Natural killer cell (primary cell): ENCODE measurements at regions not wholly inside any gene's neighbourhood (a gene's known extent, or its start where the extent isn't known, plus 50 kb on each side); places are given as distances from the start of the nearest gene placed in this dataset.

Experiments
- ATAC-seq, 3 donors: fragments of 150-1000 bp in 2 of 3; fragments of 200-7000 bp in 1 of 3; cut with Tn5 transposase; 1 replicate in 1 of 3; 2 replicates in 2 of 3; pipeline ENCODE4 v1.10.0; 2021; ENCODE audit warnings: mild to moderate bottlenecking in 2 of 3, moderate library complexity in 2 of 3
- DNase-seq, 2 donors: peaks; one replicate each; pipeline versions ENCODE4 v3.0.0 to v3.0.0-alpha.2; 2013 to 2021; ENCODE audit warnings: mixed read lengths in 1 of 2
- H3K27ac ChIP-seq: one replicate; pipeline ENCODE4 v1.5.1; 2013; ENCODE audit warnings: mild to moderate bottlenecking, low read length
- H3K27me3 ChIP-seq: one replicate; pipeline ENCODE4 v1.6.1; 2013; ENCODE audit warnings: low read length; ENCODE audit not compliant: control insufficient read depth, insufficient read depth
- H3K36me3 ChIP-seq: one replicate; pipeline ENCODE4 v1.6.1; 2013; ENCODE audit warnings: low read length; ENCODE audit not compliant: control insufficient read depth, insufficient read depth
- H3K4me1 ChIP-seq: one replicate; pipeline ENCODE4 v1.6.1; 2013; ENCODE audit warnings: low read length; ENCODE audit not compliant: control insufficient read depth, insufficient read depth
- H3K4me3 ChIP-seq: one replicate; pipeline ENCODE4 v1.5.1; 2013; ENCODE audit warnings: low read length
- H3K9me3 ChIP-seq: one replicate; pipeline ENCODE4 v1.6.1; 2013; ENCODE audit warnings: low read length; ENCODE audit not compliant: control insufficient read depth, insufficient read depth
- H3K27ac Mint-ChIP-seq, 2 donors: one replicate each; pipeline ENCODE4 v1.8.0; 2022; ENCODE audit warnings: mild to moderate bottlenecking in 2 of 2, mixed read lengths in 2 of 2, moderate library complexity in 1 of 2
- H3K27me3 Mint-ChIP-seq, 2 donors: one replicate each; pipeline ENCODE4 v1.8.0; 2022; ENCODE audit warnings: low read depth in 2 of 2, mixed read lengths in 2 of 2
- H3K36me3 Mint-ChIP-seq: one replicate; pipeline ENCODE4 v1.8.0; 2022; ENCODE audit warnings: mixed read lengths
- H3K4me1 Mint-ChIP-seq, 2 donors: one replicate each; pipeline ENCODE4 v1.8.0; 2022; ENCODE audit warnings: mixed read lengths in 2 of 2
- H3K4me3 Mint-ChIP-seq: one replicate; pipeline ENCODE4 v1.8.0; 2022; ENCODE audit warnings: mild to moderate bottlenecking, moderate library complexity, mixed read lengths
- H3K9me3 Mint-ChIP-seq, 2 donors: one replicate each; pipeline ENCODE4 v1.8.0; 2022; ENCODE audit warnings: mixed read lengths in 2 of 2
- WGBS: methylation state at CpG from one replicate; pipeline ENCODE4 v1.1.7; 2013; ENCODE audit warnings: missing lambda C conversion rate; ENCODE audit not compliant: insufficient coverage; 5-methylcytosine and 5-hydroxymethylcytosine counted together
- intact Hi-C: fragments of 100-400 bp; cut with micrococcal nuclease; formaldehyde crosslinking; loops from one replicate; pipeline ENCODE4 v1.14.2; 2022
- TF ChIP-seq, protein P1 (sequence below): fragments of 200-600 bp; IDR thresholded peaks from one replicate; pipeline ENCODE4 v1.8.0; 2022; ENCODE audit warnings: antibody characterized with exemption

DNA sequence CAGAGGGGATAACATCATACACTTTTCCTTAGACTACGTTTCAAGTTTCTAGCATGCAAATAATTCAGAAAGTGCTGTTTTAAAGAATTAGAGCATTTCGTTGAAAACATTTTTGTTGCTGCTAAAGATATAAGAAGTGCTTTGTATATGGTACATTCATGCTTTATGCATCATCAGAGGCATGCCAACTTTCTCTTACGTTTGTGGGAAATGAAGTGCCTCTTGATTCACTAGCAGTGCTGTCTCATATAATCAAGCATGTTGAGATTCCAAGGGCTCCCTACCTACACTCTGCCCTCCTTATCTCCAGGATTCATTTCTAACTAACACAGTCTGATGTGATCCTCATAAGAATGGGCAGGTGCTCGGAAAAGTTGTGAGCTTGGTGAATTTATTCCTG is 748.6 kb upstream of the DDX18 start:
- Mint-ChIP-seq H3K36me3 (peaks cover 7% of the 10 kb centered on the region), H3K9me3 (peaks cover 9 to 14% of the 10 kb centered on the region in 2 donors), H3K27me3 (no peaks in the 10 kb centered on the region), H3K27ac (no peak overlapping the region), H3K4me3 (no peak overlapping the region), H3K4me1 (no peaks in the 10 kb centered on the region)
- ATAC-seq (no peak), DNase-seq (no peak)
- no peaks in the 10 kb centered on the region for H3K9me3 ChIP-seq
- H3K27me3 ChIP-seq, result no peaks in the 10 kb centered on the region
- no peak overlapping the region for H3K27ac ChIP-seq
- intact Hi-C loops, result no loop called here
- WGBS, result 87% methylated on average over 4 of the region's 4 CpGs
- TF ChIP-seq, protein P1, sequence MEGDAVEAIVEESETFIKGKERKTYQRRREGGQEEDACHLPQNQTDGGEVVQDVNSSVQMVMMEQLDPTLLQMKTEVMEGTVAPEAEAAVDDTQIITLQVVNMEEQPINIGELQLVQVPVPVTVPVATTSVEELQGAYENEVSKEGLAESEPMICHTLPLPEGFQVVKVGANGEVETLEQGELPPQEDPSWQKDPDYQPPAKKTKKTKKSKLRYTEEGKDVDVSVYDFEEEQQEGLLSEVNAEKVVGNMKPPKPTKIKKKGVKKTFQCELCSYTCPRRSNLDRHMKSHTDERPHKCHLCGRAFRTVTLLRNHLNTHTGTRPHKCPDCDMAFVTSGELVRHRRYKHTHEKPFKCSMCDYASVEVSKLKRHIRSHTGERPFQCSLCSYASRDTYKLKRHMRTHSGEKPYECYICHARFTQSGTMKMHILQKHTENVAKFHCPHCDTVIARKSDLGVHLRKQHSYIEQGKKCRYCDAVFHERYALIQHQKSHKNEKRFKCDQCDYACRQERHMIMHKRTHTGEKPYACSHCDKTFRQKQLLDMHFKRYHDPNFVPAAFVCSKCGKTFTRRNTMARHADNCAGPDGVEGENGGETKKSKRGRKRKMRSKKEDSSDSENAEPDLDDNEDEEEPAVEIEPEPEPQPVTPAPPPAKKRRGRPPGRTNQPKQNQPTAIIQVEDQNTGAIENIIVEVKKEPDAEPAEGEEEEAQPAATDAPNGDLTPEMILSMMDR, result no peak
- no peaks in the 10 kb centered on the region for H3K36me3 ChIP-seq
- no peak overlapping the region for H3K4me3 ChIP-seq
- no peaks in the 10 kb centered on the region for H3K4me1 ChIP-seq

DNA sequence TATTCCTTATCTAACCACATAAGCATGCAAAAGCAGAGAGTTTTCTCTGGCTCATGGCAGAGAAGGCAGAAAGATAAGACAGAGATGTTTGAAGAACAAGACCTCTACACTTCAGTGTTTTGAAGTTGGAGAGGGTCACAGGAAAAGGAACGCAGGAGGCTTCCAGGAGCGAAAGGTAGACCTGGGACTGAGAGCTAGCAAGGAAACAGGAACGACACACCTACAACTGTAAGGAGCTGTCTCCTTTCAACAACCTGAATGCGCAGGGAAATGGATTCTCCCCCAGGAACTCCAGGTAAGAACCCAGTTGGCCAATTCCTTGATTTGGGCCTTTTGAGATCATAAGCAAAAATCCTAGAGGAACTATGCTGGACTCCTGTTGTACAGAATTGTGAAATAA is 746.6 kb upstream of the DDX18 start:
- Histone ChIP-seq H3K4me1 (no peaks in the 10 kb centered on the region), H3K27ac (no peak overlapping the region), H3K9me3 (peaks cover 3% of the 10 kb centered on the region), H3K4me3 (no peak overlapping the region), H3K27me3 (no peaks in the 10 kb centered on the region), H3K36me3 (no peaks in the 10 kb centered on the region)
- no peak for ATAC-seq
- WGBS, result 98% methylated on average over 4 of the region's 4 CpGs
- TF ChIP-seq, protein P1, result no peak
- Mint-ChIP-seq H3K4me1 (no peaks in the 10 kb centered on the region), H3K9me3 (peaks cover 9 to 11% of the 10 kb centered on the region in 2 donors), H3K27me3 (no peaks in the 10 kb centered on the region), H3K27ac (no peak overlapping the region), H3K36me3 (peaks cover 7% of the 10 kb centered on the region), H3K4me3 (no peak overlapping the region)
- intact Hi-C loops, result no loop called here
- DNase-seq, result no peak

DNA sequence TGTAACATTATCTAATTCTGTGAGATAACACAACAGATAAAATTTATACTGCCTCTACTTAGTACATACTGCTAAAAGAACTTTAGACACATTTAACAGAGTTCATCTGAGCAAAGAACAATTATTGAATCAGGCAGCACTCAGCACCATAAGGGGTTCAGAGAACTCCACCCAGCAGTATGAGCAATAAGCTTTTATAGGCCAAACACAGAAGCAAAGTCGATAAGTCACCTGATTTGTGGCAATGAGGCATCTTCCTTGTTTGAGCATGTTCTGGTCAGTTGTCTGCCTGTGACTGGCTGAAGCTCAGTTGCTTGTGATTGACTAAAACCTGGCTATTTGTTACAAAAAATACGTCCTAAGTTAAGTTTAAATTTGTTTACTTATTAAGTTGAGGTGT is 746.1 kb upstream of the DDX18 start:
- H3K9me3 Mint-ChIP-seq, result peaks cover 9 to 11% of the 10 kb centered on the region in 2 donors
- no peak for DNase-seq
- H3K4me1 ChIP-seq, result no peaks in the 10 kb centered on the region
- H3K36me3 Mint-ChIP-seq, result peaks cover 7% of the 10 kb centered on the region
- H3K4me3 ChIP-seq, result no peak overlapping the region
- no peak overlapping the region for H3K27ac Mint-ChIP-seq
- peaks cover 3% of the 10 kb centered on the region for H3K9me3 ChIP-seq
- no peak overlapping the region for H3K27ac ChIP-seq
- H3K4me3 Mint-ChIP-seq, result no peak overlapping the region
- intact Hi-C loops, result no loop called here
- no peaks in the 10 kb centered on the region for H3K27me3 ChIP-seq
- no peaks in the 10 kb centered on the region for H3K27me3 Mint-ChIP-seq
- H3K36me3 ChIP-seq, result no peaks in the 10 kb centered on the region
- TF ChIP-seq, protein P1, result no peak
- no peaks in the 10 kb centered on the region for H3K4me1 Mint-ChIP-seq
- WGBS, result 78% methylated on average over 2 of the region's 2 CpGs
- no peak for ATAC-seq

DNA sequence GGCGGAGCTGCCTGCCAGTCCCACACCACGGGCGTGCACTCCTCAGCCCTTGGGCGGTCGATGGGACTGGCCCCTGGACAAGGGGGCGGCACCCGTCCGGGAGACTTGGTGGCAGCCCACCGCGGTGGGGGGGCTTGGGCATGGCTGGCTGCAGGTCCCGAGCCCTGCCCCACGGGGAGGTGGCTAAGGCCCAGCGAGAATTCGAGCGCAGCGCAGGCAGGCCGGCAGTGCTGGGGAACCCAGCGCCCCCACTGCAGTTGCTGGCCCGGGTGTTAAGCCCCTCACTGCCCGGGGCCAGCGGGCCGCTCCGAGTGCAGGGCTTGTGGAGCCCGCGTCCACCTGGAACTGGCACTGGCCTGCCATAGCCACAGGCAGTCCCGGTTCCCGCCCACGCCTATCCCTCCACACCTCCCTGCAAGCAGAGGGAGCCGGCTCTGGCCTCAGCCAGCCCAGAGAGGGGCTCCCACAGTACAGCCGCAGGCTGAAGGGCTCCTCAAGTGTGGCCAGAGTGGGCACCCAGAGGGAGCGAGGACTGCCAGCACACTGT is 742.9 kb upstream of the DDX18 start:
- H3K4me3 Mint-ChIP-seq, result no peak overlapping the region
- Histone ChIP-seq H3K27me3 (no peaks in the 10 kb centered on the region), H3K36me3 (no peaks in the 10 kb centered on the region), H3K27ac (no peak overlapping the region), H3K4me1 (no peaks in the 10 kb centered on the region), H3K9me3 (peaks cover 3% of the 10 kb centered on the region), H3K4me3 (no peak overlapping the region)
- intact Hi-C loops, result no loop called here
- no peaks in the 10 kb centered on the region for H3K27me3 Mint-ChIP-seq
- no peaks in the 10 kb centered on the region for H3K36me3 Mint-ChIP-seq
- DNase-seq (no peak), ATAC-seq (no peak)
- no peaks in the 10 kb centered on the region for H3K4me1 Mint-ChIP-seq
- no peak overlapping the region for H3K27ac Mint-ChIP-seq
- 97% methylated on average over 31 of the region's 31 CpGs for WGBS
- H3K9me3 Mint-ChIP-seq, result peaks cover 8 to 9% of the 10 kb centered on the region in 2 donors
- TF ChIP-seq, protein P1, result no peak
